ENCODE measurements at regions not wholly inside any gene's neighbourhood (a gene's known extent, or its start where the extent isn't known, plus 50 kb on each side); places are given as distances from the start of the nearest gene placed in this dataset.
A peak's percentile ranks its signal among the peaks of the same experiment; 100 is the strongest.
"Not testable (repeated sequence)": the region's sequence is repeated elsewhere in the genome, so short reads cannot be mapped to it uniquely, and the experiment has no call there.

DNA sequence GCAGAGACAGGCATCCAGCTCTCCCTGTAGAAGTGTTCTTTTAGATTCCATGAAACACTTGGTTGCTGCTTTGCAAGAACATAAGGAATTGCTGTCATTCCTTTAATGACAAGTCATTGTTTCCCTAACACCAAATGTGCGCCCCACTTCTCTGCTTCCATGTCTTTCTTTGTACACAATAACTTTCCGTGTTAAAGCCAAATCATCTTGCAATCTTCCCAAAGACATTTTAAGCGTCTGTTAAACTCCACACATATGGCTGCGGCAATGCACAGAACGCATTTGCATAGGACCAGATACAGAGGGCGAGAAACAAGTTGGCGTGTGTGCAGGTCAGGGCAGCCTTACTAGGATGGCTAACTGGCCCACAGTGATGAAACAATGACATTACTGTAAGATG lies 399.3 kb upstream of the PRKCQ start:
- no peak for DNase-seq

DNA sequence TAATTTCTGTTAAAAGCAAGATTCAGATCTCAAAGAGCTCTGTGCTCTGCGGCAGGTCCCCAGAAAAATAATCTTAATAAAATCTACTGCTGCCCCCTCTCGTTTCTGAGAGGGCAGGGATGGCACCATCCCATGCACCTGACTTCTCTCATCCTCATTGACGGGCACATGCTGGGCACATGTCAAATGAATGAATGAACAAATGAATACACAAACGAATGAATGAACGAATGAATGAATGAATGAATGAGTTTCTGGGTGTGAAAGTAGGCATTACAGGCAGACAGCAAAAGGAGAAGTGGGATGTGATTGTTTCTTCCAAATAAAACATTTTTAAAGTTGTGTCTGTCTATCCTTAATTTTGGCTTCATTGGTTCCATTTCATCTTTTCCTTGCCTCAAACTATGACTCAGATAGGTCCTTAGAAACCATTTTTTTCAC lies 398.1 kb upstream of the PRKCQ start:
- DNase-seq = no peak

- DNase-seq = no peak
Observed at GRCh38 chr10:6977398-6978186, 397.5 kb upstream of the PRKCQ start.

DNA sequence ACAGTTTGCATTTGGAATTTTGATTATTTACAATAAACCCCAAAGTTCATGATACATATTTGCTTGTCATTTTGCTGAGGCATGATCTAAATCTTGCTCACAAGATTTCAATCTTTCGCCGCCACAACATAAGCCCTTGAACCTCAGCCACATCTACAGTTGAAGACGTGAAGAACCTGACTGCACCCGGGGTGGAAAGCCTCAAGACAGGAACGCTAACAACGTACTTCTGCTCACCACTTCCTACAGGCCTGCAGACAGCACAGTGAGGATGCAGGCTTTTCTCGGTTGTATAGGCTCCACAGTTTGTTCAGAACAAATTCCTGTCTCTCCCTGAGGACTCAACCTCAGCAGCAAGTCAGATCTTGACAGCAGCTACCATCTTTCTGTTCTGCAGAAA lies 393.8 kb upstream of the PRKCQ start:
- no peak for DNase-seq

GRCh38 chr10:6972226-6972625 lies 392.1 kb upstream of the PRKCQ start:
- DNase-seq = no peak

GRCh38 chr10:6969659-6970058 lies 389.6 kb upstream of the PRKCQ start:
- no peak for DNase-seq

- no peak for DNase-seq
Observed at GRCh38 chr10:6964543-6964942, 384.5 kb upstream of the PRKCQ start.

DNA sequence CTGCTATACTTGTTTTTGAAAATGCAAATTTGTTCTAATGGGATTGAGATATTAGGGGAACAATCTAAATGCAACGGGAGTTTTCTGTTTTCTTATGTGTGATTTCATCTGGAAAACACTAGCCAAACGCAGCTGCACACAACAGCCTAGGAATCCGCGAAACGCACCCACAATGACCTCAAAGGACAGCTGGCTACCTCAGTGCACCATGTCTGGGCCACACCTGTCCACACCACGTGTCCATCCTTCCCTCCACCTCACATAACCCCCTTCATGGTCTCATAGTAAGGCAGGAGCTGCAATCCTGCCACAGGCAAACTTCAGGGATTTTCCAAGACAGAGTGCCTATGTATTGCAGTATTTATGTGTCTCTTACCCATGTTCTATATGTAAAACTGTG lies 382.5 kb upstream of the PRKCQ start:
- DNase-seq = no peak

- no peak for DNase-seq
Observed at GRCh38 chr10:6958711-6959110, 378.6 kb upstream of the PRKCQ start.

DNA sequence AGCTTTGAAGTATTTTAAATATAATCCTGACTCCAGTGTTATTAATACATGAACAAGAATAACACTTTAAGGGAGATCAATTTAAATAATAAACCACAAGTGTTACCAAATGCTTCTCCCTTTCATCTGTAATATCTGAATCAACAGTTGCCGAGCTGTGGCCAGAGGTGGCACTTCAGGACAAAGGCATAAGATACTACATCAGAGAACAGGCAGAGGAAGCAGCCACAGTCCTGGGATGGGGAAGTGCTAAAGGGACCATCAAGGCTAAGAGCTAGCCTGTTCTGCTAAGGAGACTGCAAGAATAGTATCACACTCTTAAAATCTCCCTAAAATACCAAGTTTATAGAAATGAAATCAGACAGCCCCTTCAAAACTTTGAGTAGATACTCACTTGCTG lies 378.2 kb upstream of the PRKCQ start:
- no peak for DNase-seq

DNA sequence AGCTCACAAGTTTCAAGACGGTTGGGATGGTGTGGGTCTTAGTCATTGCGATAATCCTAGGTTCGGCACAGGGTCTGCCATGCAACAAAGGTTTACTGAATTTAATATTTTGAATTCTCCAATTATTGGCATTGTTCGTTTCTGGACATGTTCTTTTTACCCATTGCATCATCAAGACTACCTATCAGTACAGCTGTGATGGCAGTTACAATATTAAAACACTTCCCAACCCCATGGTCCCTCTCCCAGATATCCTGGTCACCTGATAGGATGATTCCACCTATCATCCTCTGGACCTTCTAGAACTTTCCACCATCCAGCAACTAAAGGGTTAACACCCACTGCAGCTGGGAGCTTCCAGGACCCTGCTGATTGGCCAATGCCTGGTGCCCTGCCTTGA lies 377.8 kb upstream of the PRKCQ start:
- DNase-seq = no peak

DNA sequence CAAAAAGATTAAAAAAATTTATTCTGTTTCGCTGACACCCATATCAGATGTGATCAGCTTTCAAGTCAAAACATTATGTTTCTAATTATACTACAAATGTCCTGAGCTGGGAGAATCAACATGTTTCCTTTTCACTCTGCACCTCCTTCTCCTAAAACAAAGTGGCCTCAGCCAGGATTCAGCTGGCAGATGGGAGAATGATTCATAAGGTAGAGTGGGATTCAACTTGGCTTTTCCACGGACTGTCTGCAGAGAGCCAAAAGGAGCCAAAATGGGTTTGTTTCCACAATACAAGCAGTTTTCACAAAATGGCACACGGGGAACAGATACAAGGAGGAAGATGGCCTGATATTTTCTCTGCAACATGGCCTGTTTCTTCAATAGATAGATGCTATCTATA lies 376.5 kb upstream of the PRKCQ start:
- no peak for DNase-seq

DNA sequence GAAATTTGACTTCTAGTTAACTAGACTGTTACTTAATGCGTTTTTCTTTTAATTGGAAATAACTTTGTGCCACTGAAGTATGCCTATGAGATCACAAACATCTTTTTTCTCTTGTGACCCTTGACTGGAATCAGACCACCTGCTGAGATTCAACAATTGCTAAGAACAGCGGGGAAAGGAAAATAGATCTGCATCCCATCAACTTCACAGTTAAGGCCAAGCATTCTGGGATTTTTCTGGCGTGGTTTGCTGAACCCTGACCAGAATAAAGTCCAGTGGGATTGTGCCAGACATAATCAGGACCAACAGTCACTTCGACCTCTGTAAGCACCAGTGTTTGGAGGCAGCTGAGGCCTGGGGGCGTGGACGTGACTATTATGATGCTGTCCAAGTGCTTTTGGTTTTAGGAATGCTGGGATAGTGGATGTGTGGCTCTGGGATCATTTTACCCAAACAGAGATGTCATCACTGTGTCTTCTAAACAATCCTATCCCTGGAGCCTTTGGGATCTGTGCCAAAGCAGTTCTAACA lies 373.3 kb upstream of the PRKCQ start:
- peak; percentile 39 for DNase-seq

GRCh38 chr10:6951732-6952131 lies 371.7 kb upstream of the PRKCQ start:
- no peak for DNase-seq

- DNase-seq = no peak
Observed at GRCh38 chr10:6950133-6950532, 370.1 kb upstream of the PRKCQ start.

- no peak for DNase-seq
Observed at GRCh38 chr10:6944436-6944835, 364.4 kb upstream of the PRKCQ start.

DNA sequence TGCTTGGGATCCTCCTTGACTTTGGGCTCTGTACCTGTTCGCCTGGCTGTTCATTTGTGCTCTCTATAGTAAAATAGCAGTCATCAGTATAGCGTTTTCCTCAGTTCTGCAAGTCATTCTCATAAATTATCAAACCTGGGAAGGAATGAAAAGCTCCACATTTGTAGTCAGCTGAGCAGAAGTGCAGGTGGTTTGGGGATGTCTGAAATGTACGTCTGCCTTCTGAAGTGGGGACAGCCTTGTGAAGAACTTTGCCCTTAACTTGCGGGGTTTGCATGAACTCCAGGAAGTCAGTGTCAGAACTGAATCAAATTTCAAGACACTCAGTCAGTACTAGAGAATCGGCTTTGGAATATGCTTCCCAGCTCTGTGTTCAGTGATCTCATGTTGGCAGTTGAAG lies 358.3 kb upstream of the PRKCQ start:
- DNase-seq = no peak

DNA sequence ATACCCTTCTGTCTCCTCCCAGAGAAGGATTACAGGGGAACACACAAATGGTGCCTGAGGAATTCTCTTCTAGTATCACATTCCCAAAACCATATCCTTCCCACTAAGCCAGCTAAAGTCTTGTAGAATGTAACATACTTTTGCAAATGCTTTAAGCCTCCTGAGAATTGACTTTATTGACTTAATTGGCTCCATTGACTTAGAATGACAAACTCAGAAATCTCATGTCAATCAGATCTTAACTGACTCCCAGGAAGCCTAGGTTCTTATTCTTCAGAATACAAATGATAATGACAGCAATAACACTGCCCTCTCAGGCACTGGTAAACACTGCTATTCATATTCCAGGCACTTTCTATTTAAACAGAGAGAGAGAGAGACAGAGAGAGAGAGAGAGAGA lies 356.9 kb upstream of the PRKCQ start:
- no peak for DNase-seq

DNA sequence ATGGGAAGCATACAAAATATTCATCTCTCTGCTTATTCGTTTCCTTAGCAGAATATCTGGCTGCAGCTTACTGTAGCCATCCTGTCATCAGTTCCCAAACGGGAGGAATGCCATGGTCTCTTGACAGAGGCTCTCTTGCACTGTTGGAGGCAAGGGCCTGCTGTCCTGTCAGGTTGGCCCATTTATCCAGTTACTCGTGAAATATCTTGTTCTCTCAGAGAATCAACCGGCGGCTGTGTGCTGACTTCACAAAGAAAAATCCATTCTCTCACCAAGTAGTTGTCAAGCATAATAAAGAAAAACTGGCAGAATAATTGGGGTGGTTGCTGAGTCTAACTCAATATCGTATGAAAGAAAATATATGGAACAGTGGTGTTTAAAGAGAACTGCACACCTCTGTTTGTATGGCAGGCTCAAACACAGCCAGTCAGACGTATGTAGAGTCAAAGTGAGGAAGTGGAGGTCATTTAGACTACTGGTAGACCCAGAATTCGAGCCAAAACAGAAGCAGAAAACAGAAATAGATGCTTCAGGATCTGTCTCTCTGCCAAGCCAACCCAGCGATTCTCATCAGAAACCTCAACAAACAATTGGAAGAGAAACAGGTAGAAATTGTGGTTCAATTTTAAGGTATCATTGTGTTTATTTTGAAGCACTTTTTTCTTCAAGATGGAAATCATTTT lies 349.2 kb upstream of the PRKCQ start:
- no peak for DNase-seq

DNA sequence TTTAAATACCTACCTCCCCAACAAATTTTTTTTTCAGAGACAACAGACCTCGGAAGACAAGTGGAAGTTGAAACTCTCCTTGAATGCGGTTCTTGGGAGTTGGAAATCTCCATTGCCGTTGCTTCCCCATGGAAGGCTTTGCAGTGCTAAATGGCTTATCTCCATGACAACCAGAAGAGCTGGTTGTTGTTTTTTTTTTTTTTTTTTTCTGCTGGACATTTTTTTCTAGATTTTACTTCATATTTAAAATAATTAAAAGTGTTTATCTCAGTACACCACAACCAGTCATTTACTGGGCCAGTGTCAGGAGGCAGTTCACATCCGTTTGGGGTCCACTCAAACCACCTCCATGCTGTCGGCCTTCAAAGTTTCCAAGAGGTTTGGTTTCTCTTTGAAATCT lies 348.5 kb upstream of the PRKCQ start:
- DNase-seq = no peak

GRCh38 chr10:6926971-6927370 lies 346.9 kb upstream of the PRKCQ start:
- no peak for DNase-seq

DNA sequence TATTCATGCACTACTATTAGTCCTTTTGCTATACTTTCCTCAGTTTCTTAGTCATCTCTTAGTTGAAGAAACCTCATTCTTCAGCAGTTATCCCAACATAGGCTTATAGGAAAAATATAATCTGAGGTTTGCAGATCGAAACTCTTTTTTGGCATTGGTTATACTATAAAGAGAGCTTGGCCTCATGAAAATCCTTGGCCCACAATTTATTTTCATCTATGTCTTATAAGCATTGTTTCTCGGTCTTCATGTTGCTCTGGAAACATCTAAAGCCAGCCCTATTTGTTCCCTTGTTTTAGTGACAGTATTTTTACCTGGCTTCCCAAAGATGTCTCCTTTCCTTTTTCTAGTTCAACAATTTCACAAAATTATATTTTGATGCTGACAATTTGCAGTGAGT lies 345.1 kb upstream of the PRKCQ start:
- DNase-seq = no peak

- no peak for DNase-seq
Observed at GRCh38 chr10:6924166-6924565, 344.1 kb upstream of the PRKCQ start.

DNA sequence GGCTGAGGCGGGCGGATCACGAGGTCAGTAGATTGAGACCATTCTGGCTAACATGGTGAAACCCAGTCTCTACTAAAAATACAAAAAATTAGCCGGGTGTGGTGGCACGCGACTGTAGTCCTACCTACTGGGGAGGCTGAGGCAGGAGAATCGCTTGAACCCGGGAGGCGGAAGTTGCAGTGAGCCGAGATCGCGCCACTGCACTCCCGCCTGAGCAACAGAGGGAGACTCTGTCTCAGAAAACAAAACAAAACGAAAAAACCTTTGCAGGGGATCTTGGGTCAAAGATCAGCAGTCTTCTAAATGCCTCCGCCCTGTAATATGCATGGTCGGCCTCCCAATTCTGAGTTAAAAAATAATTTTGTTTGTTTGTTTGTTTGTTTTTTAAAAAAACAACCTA lies 340.9 kb upstream of the PRKCQ start:
- DNase-seq = not testable (repeated sequence)
